NCI-H2196 treated with DMSO at 0.1 percent for 48 hours (cell line): ENCODE measurements at regions not wholly inside any gene's neighbourhood (a gene's known extent, or its start where the extent isn't known, plus 50 kb on each side); places are given as distances from the start of the nearest gene placed in this dataset.

ENCODE experiments used
- DNase-seq: peaks from one replicate; lab custom pipeline; 2025; ENCODE audit not compliant: unreplicated experiment; lab: John Stamatoyannopoulos, UW

GRCh38 chr1:195458365-195458764 is 1149.9 kb downstream of the KCNT2 start:
- DNase-seq: no peak

GRCh38 chr1:195450794-195451193 is 1157.4 kb downstream of the KCNT2 start:
- no peak for DNase-seq

- no peak for DNase-seq
These were observed 1168.6 kb downstream of the KCNT2 start for GRCh38 chr1:195439661-195440060.

- no peak for DNase-seq
These were observed 1173.6 kb downstream of the KCNT2 start for GRCh38 chr1:195434566-195435203.

- no peak for DNase-seq
These were observed 1177.4 kb downstream of the KCNT2 start for GRCh38 chr1:195430826-195431225.

- DNase-seq: no peak
These were observed 1179.3 kb downstream of the KCNT2 start for GRCh38 chr1:195428927-195429326.

- DNase-seq: no peak
These were observed 1192.7 kb downstream of the KCNT2 start for GRCh38 chr1:195415584-195415983.

- no peak for DNase-seq
These were observed 1213.7 kb downstream of the KCNT2 start for GRCh38 chr1:195394567-195394966.

GRCh38 chr1:195376190-195376589 is 1232.0 kb downstream of the KCNT2 start:
- DNase-seq: no peak

GRCh38 chr1:195373856-195374255 is 1234.4 kb downstream of the KCNT2 start:
- DNase-seq: no peak

GRCh38 chr1:195345149-195345548 is 1263.1 kb downstream of the KCNT2 start:
- DNase-seq: no peak

GRCh38 chr1:195337646-195338045 is 1270.6 kb downstream of the KCNT2 start:
- DNase-seq: no peak

GRCh38 chr1:195336812-195337211 is 1271.4 kb downstream of the KCNT2 start:
- no peak for DNase-seq

- no peak for DNase-seq
These were observed 1272.7 kb downstream of the KCNT2 start for GRCh38 chr1:195335541-195335940.

GRCh38 chr1:195332102-195332501 is 1276.1 kb downstream of the KCNT2 start:
- no peak for DNase-seq

GRCh38 chr1:195328681-195329080 is 1279.6 kb downstream of the KCNT2 start:
- DNase-seq: no peak

GRCh38 chr1:195328102-195328501 is 1280.1 kb downstream of the KCNT2 start:
- DNase-seq: no peak

GRCh38 chr1:195327361-195327760 is 1280.9 kb downstream of the KCNT2 start:
- DNase-seq: no peak

GRCh38 chr1:195326325-195326724 is 1281.9 kb downstream of the KCNT2 start:
- no peak for DNase-seq

GRCh38 chr1:195325181-195325580 is 1283.1 kb downstream of the KCNT2 start:
- no peak for DNase-seq

- DNase-seq: no peak
These were observed 1302.0 kb downstream of the KCNT2 start for GRCh38 chr1:195306281-195306680.

GRCh38 chr1:195294911-195295310 is 1313.3 kb downstream of the KCNT2 start:
- DNase-seq: no peak

GRCh38 chr1:195278644-195279043 is 1329.6 kb downstream of the KCNT2 start:
- no peak for DNase-seq
